NCI-H526 (cell line): ENCODE measurements at regions not wholly inside any gene's neighbourhood (a gene's known extent, or its start where the extent isn't known, plus 50 kb on each side); places are given as distances from the start of the nearest gene placed in this dataset.
"Not testable (repeated sequence)": the region's sequence is repeated elsewhere in the genome, so short reads cannot be mapped to it uniquely, and the experiment has no call there.

Source experiments
- DNase-seq, 2 experiments: peaks; one replicate each; lab custom pipeline; 2025; lab: John Stamatoyannopoulos, UW

DNA sequence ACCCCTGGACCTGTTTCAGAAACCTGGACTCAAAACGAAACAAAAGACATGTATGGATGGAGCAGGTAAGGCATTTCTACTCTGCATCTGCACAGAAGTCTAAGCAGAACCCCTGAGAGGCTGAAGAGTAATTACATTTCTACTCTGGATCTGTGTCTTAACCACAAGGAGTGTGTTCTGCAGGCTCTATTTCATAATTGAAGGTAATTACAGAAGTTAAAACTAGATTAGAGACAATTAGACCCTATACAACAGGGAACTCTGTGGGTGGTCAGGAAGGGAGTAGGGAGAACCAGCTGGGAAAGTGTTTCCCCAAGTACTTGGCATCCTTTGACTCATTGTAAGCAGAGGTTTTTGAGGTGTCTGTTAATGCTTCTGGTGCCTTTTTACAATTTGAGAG, 69.8 kb downstream of the IGSF1 start:
- no peak for DNase-seq

- DNase-seq, result no peak
These were observed 71.1 kb downstream of the IGSF1 start for GRCh38 chrX:131217989-131218388.

GRCh38 chrX:131216828-131217227, 72.3 kb downstream of the IGSF1 start:
- DNase-seq, result no peak

DNA sequence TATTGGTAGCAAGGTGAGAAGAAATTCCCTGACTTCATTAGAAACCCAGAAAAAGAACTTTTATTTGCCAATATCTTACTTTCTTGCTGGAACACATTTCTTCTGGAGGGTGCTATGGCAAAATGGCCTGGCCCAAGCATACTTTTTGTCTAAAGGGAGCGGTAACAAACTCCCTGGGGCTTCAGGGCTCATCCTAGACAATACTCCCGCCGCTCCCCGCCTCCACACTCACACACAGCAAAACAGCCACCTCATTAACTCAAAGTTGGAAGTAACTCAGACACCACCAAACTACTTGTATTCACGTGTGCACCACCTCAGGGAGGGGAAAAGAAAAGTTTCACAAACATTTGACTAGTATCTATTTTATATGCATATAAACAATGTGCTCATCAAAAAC, 75.7 kb downstream of the IGSF1 start:
- no peak for DNase-seq

- no peak for DNase-seq
These were observed 86.3 kb downstream of the IGSF1 start for GRCh38 chrX:131202766-131203165.

GRCh38 chrX:131201986-131202385, 87.1 kb downstream of the IGSF1 start:
- DNase-seq, result no peak

GRCh38 chrX:131199091-131199490, 90.0 kb downstream of the IGSF1 start:
- no peak for DNase-seq

DNA sequence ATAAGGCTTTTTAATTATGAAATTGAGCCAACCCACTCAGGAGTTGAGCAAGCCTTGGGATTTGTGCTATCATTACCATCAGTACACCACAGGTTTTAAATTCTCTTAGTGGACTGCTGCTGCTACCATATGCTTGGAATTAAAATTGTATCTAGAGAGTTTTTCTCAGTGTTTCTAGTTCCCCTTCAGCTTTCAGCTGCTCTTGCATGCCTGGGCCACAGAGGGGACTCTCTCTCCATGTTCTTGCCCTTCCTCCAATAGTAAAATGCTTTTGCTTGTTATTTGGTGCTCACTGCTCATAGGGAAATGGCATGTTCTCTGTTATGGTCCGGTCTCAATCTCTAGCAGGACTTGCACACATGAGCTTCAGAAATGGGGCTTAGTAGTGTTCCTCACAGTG, 101.9 kb downstream of the IGSF1 start:
- DNase-seq, result no peak

DNA sequence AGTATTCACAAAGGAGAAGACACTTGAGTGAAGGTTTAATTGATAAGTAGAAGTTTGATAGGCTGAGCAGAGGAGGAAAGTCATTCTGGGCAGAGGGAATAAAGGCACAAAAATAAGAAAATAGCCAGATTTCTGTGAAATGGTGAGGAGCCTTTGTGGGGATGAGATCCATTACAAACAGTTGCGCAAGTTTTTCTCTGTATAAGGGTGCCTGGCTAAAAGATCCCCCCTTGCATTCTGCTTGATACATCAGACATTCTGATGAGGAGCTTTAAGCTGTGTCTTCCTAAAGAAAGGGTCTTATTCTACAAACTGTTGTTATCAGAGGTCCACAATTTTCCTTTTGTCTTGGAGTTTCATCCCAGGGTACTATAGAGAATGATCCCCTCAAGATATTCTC, 112.0 kb downstream of the ARHGAP36 start:
- no peak for DNase-seq

DNA sequence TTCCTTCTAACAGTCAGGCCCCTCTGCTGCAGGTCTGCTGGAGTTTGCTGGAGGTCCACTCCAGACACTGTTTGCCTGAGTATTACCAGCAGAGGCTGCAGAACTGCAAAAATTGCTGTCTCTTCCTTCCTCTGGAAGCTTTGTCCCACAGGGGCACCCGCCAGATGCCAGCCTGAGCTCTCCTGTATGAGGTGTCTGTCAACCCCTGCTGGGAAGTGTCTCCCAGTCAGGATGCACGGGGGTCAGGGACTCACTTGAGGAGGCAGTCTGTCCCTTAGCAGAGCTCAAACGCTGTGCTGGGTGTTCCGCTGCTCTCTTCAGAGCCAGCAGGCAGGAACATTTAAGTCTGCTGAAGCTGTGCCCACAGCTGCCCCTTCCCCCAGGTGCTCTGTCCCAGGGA, 105.5 kb downstream of the ARHGAP36 start:
- DNase-seq, result not testable (repeated sequence)

- peak in 1 of 2 experiments; percentile 1 for DNase-seq
These were observed 99.5 kb downstream of the ARHGAP36 start for GRCh38 chrX:131157656-131158055.

DNA sequence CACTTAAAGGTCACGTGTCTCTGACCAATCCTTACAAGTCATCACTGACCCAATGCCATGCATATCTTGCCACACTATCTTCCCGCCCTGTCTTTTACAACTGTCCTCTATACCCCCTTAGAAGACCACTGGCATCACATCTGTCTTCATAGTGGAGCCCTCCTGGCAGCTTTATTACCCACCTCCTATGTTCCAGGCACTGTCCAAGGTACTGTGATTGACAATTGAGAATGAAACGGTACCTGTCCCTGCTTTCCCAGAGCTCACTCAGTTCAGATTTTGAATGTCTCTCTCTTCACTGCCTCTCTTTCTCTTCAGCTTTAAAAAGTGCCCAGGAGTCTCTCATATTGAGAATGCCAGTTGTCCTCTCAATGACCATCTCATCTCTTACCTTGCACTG, 88.6 kb downstream of the ARHGAP36 start:
- DNase-seq, result no peak
